D721Med (cell line): ENCODE measurements at regions not wholly inside any gene's neighbourhood (a gene's known extent, or its start where the extent isn't known, plus 50 kb on each side); places are given as distances from the start of the nearest gene placed in this dataset.

Experiments
- DNase-seq: peaks from one replicate; pipeline ENCODE4 v3.0.0; 2011; ENCODE audit warnings: low spot score; ENCODE audit not compliant: insufficient read length
- FAIRE-seq: peaks from 2 replicates; lab custom pipeline; 2011; peaks lifted over from hg19 to GRCh38; lab: Jason Lieb, UNC
- CTCF ChIP-seq: IDR thresholded peaks from 2 replicates; pipeline ENCODE4 v1.5.1; 2012; ENCODE audit warnings: mild to moderate bottlenecking, control low read depth; ENCODE audit not compliant: insufficient read depth; ENCODE audit errors: missing control alignments

DNA sequence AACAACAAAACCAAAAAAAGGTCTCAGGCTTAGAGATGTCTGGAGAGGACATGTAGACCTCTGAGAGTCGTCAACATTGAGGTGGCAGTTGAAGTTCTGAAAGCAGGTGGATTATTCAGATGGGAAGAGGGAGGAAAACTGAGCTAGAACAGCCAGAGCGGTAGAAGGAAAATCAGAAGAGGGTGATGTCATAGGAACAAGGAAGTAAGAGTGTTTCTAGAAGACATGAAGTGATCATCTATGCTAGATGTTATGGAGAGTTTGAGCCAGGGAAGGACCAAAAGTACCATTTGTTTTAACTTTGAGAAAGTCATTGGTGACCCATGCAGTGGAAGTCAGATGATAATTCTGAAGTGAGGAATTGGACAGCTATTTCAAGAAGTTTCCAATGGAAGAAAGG lies 316.2 kb upstream of the RGS6 start:
- FAIRE-seq (no peak), DNase-seq (no peak)
- no peak for TF ChIP-seq CTCF

GRCh38 chr14:71618047-71618446 lies 314.2 kb upstream of the RGS6 start:
- no peak for TF ChIP-seq CTCF
- DNase-seq, result no peak
- FAIRE-seq, result no peak

- no peak for FAIRE-seq
- no peak for TF ChIP-seq CTCF
Measured at GRCh38 chr14:71618716-71619115, 313.5 kb upstream of the RGS6 start.

GRCh38 chr14:71619472-71619871 lies 312.8 kb upstream of the RGS6 start:
- no peak for TF ChIP-seq CTCF
- no peak for DNase-seq
- FAIRE-seq, result no peak

More at GRCh38 chr14:71618716-71619115, 313.5 kb upstream of the RGS6 start:
- no peak for DNase-seq

DNA sequence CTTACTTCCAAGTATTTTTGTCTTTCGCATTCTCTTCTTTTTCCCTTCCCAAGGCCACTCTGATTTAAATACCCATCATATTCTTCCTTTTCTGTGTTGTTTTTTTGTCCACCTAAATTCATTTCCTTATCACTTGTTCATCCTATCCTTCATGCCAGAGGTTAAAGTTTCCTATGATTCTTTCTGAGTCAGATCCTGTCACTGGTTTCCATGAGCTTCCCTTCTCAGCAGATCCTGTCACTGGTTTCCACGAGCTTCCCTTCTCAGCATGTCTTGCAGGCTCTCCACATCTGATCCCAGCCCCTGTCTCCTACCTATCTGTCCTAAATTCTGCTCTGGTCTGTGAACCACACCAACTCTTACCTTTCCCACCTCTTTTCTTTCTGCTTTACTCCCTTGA lies 311.8 kb upstream of the RGS6 start:
- FAIRE-seq, result no peak
- no peak for DNase-seq
- no peak for TF ChIP-seq CTCF

DNA sequence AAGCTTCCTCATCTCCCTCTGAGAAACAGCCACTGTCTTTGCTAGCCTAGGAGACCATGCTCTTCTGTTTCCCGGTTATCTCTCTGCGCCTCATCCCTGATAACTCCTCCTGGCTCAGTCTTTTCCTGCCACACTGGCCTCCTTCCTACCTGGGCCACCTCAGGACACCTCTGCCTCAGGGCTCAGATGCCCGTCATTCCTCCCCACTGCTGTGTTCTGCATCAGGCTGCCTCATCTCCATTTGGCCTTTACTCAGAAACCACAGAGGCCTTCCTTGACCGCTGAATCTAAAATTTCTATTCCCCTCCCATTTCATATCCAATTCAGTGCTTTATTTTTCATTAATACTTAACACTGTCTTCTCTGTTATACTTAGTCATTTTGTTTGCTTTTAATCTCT lies 311.0 kb upstream of the RGS6 start:
- DNase-seq (no peak), FAIRE-seq (no peak)
- TF ChIP-seq CTCF, result no peak

DNA sequence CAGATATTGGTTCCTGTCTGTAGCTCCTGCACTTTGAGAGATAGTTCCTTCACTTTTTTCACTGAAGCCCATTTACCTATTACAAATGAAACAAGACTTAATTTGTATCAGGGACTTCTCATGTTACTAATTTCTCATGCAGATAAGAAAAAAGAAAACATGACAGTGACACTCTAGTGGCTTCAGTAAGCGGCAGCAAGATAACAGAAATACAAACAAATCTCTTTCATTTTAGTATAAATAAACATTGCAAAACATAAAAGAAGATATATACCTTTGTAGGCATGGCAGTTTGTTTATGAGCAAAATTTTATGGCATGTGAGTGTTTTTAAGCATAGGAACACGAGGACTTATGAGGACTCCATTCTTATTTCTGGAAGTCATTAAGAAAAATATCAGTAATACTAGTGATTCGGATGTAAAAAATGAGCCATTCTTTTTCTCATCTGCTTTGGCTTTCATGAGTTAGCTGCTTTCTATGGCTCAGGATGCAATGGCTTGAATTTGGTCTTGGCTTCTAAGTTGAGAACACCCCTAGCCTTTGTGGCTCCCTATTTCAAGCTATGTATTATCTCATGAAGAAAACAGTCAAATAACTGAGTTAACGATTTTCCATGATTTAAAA lies 310.1 kb upstream of the RGS6 start:
- DNase-seq (no peak), FAIRE-seq (no peak)

More for the DNA sequence above, 310.1 kb upstream of the RGS6 start:
- no peak for TF ChIP-seq CTCF
